Neural cell (in vitro differentiated cells): ENCODE measurements at regions not wholly inside any gene's neighbourhood (a gene's known extent, or its start where the extent isn't known, plus 50 kb on each side); places are given as distances from the start of the nearest gene placed in this dataset.

Experiments
- H2AFZ ChIP-seq: fragments of 200-600, 300-800 bp; sonication (generic), shearing (Covaris generic); 2 replicates; pipeline ENCODE4 v1.6.0; 2014; ENCODE audit warnings: low read depth, mild to moderate bottlenecking, antibody characterized with exemption, low read length, moderate library complexity
- H3F3A ChIP-seq: fragments of 200-600 bp; shearing (Covaris generic); 2 replicates; pipeline ENCODE4 v1.6.1; 2016; ENCODE audit warnings: mild to moderate bottlenecking, moderate library complexity, mixed read lengths, antibody characterized with exemption, low read length; ENCODE audit not compliant: insufficient read depth, poor library complexity, severe bottlenecking
- H3K27ac ChIP-seq: fragments of 200-600, 300-800 bp; sonication (generic), shearing (Covaris generic); 2 replicates; pipeline ENCODE4 v1.5.1; 2014; ENCODE audit warnings: mild to moderate bottlenecking, low read length, moderate library complexity
- H3K27me3 ChIP-seq: fragments of 300-800, 200-600 bp; sonication (generic), shearing (Covaris generic); 2 replicates; pipeline ENCODE4 v1.6.0; 2014; ENCODE audit warnings: mild to moderate bottlenecking, low read depth, low read length, moderate library complexity; ENCODE audit not compliant: insufficient read depth
- H3K36me3 ChIP-seq: fragments of 300-800, 200-600 bp; sonication (generic), shearing (Covaris generic); 2 replicates; pipeline ENCODE4 v1.5.1; 2014; ENCODE audit warnings: mild to moderate bottlenecking, antibody characterized with exemption, low read length, moderate library complexity; ENCODE audit not compliant: insufficient read depth
- H3K4me2 ChIP-seq: fragments of 300-800, 200-600 bp; sonication (generic), shearing (Covaris generic); 2 replicates; pipeline ENCODE4 v1.6.0; 2014; ENCODE audit warnings: mild to moderate bottlenecking, low read length
- H3K4me3 ChIP-seq: fragments of 300-800, 200-600 bp; sonication (generic), shearing (Covaris generic); 2 replicates; pipeline ENCODE4 v1.5.1; 2014; ENCODE audit warnings: mild to moderate bottlenecking, low read length, moderate library complexity
- H3K79me2 ChIP-seq: fragments of 200-600 bp; shearing (Covaris generic); replicated peaks from 2 replicates; pipeline ENCODE4 v1.6.0; 2014; ENCODE audit warnings: mild to moderate bottlenecking, low read length, moderate library complexity; ENCODE audit not compliant: insufficient read depth
- H3K9ac ChIP-seq: fragments of 300-800, 200-600 bp; sonication (generic), shearing (Covaris generic); 2 replicates; pipeline ENCODE4 v1.6.1; 2016; ENCODE audit warnings: mild to moderate bottlenecking, low read length, mixed read lengths
- H3K9me2 ChIP-seq: fragments of 200-600 bp; shearing (Covaris generic); 2 replicates; pipeline ENCODE4 v1.6.1; 2016; ENCODE audit warnings: mild to moderate bottlenecking, low read length, mixed read lengths; ENCODE audit not compliant: insufficient read depth
- H3K9me3 ChIP-seq: fragments of 200-600, 300-800 bp; sonication (generic), shearing (Covaris generic); 2 replicates; pipeline ENCODE4 v1.6.1; 2016; ENCODE audit warnings: mild to moderate bottlenecking, mixed run types, low read length, moderate library complexity, mixed read lengths
- H4K20me1 ChIP-seq: fragments of 200-600 bp; shearing (Covaris generic); 2 replicates; pipeline ENCODE4 v1.6.1; 2016; ENCODE audit warnings: mild to moderate bottlenecking, mixed run types; ENCODE audit not compliant: insufficient read depth
- EP300 ChIP-seq: fragments of 450-650 bp; conservative IDR thresholded peaks from 2 replicates; pipeline ENCODE4 v1.6.1; 2014; ENCODE audit warnings: antibody characterized with exemption, mild to moderate bottlenecking, moderate library complexity; ENCODE audit not compliant: poor library complexity, severe bottlenecking
- EZH2 ChIP-seq: fragments of 200-600, 300-800 bp; shearing (Covaris generic), sonication (generic); IDR thresholded peaks from 2 replicates; pipeline ENCODE4 v1.6.1; 2014; ENCODE audit warnings: antibody characterized with exemption, low read length, borderline replicate concordance, mild to moderate bottlenecking; ENCODE audit not compliant: insufficient read depth, poor library complexity, severe bottlenecking
- MXI1 ChIP-seq: fragments of 450-650 bp; conservative IDR thresholded peaks from 2 replicates; pipeline ENCODE4 v1.6.1; 2014; ENCODE audit warnings: antibody characterized with exemption, mild to moderate bottlenecking; ENCODE audit not compliant: poor library complexity, severe bottlenecking
- POLR2AphosphoS5 ChIP-seq: IDR thresholded peaks from 2 replicates; pipeline ENCODE4 v1.6.1; 2012
- RAD21 ChIP-seq: fragments of 450-650 bp; conservative IDR thresholded peaks from 2 replicates; pipeline ENCODE4 v1.6.1; 2014; ENCODE audit warnings: antibody characterized with exemption, mild to moderate bottlenecking, moderate library complexity
- SMC3 ChIP-seq: fragments of 450-650 bp; conservative IDR thresholded peaks from 2 replicates; pipeline ENCODE4 v1.6.1; 2014; ENCODE audit warnings: antibody characterized with exemption, mild to moderate bottlenecking, moderate library complexity; ENCODE audit not compliant: poor library complexity
- TAF1 ChIP-seq: IDR thresholded peaks from 2 replicates; pipeline ENCODE4 v1.6.1; 2012; ENCODE audit warnings: low read depth
- TF ChIP-seq, protein P1 (sequence below): IDR thresholded peaks from 2 replicates; pipeline ENCODE4 v1.6.1; 2012; ENCODE audit warnings: borderline replicate concordance
- TF ChIP-seq, protein P2 (sequence below): fragments of 450-650 bp; IDR thresholded peaks from 2 replicates; pipeline ENCODE4 v1.5.1; 2014; ENCODE audit warnings: antibody characterized with exemption, mild to moderate bottlenecking, moderate library complexity; ENCODE audit not compliant: poor library complexity, severe bottlenecking

DNA sequence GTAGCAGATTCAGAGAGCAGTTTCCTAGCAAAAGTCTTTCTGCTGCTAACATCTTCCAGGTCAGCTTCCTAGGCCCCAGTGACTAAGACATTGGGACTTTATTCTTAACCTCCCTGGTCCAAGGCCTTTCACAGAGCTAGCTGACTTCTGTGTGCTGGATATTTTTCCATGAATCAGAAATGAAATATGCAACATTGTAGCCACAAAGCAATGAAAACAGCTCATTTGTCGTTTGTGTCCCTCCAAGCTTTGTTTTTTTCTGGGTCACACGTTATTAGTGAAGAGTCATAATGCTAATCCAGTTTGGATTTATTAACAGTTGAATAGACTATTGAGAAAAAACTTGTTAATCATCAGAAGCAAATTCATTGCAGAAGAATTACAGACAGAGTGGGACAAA is 82.4 kb downstream of the ARF6 start:
- H3K79me2 ChIP-seq, result no peaks in the 10 kb centered on the region
- H3K9me3 ChIP-seq, result no peaks in the 10 kb centered on the region
- H3K9ac ChIP-seq, result no peak overlapping the region
- no peaks in the 10 kb centered on the region for H3F3A ChIP-seq
- no peak overlapping the region for H3K27ac ChIP-seq
- H2AFZ ChIP-seq, result no peak overlapping the region
- no peak overlapping the region for H3K4me3 ChIP-seq
- TF ChIP-seq TAF1, result no peak
- no peak for TF ChIP-seq SMC3
- TF ChIP-seq RAD21, result no peak
- no peak overlapping the region for H3K4me2 ChIP-seq
- H4K20me1 ChIP-seq, result no peaks in the 10 kb centered on the region
- H3K9me2 ChIP-seq, result no peaks in the 10 kb centered on the region
- H3K27me3 ChIP-seq, result no peaks in the 10 kb centered on the region
- no peaks in the 10 kb centered on the region for H3K36me3 ChIP-seq

- Histone ChIP-seq H3K27ac (no peak overlapping the region), H3K27me3 (no peaks in the 10 kb centered on the region), H3K36me3 (no peaks in the 10 kb centered on the region), H3K4me2 (no peak overlapping the region), H3K9me3 (no peaks in the 10 kb centered on the region), H4K20me1 (no peaks in the 10 kb centered on the region), H3K9me2 (no peaks in the 10 kb centered on the region), H3K4me3 (no peak overlapping the region), H3K79me2 (no peaks in the 10 kb centered on the region), H3K9ac (no peak overlapping the region), H2AFZ (no peak overlapping the region), H3F3A (no peaks in the 10 kb centered on the region)
- no peak for TF ChIP-seq RAD21
- no peak for TF ChIP-seq MXI1
- TF ChIP-seq EZH2, result no peak
- no peak for TF ChIP-seq TAF1
- no peak for TF ChIP-seq SMC3
- no peak for TF ChIP-seq POLR2AphosphoS5
- TF ChIP-seq, protein P1, sequence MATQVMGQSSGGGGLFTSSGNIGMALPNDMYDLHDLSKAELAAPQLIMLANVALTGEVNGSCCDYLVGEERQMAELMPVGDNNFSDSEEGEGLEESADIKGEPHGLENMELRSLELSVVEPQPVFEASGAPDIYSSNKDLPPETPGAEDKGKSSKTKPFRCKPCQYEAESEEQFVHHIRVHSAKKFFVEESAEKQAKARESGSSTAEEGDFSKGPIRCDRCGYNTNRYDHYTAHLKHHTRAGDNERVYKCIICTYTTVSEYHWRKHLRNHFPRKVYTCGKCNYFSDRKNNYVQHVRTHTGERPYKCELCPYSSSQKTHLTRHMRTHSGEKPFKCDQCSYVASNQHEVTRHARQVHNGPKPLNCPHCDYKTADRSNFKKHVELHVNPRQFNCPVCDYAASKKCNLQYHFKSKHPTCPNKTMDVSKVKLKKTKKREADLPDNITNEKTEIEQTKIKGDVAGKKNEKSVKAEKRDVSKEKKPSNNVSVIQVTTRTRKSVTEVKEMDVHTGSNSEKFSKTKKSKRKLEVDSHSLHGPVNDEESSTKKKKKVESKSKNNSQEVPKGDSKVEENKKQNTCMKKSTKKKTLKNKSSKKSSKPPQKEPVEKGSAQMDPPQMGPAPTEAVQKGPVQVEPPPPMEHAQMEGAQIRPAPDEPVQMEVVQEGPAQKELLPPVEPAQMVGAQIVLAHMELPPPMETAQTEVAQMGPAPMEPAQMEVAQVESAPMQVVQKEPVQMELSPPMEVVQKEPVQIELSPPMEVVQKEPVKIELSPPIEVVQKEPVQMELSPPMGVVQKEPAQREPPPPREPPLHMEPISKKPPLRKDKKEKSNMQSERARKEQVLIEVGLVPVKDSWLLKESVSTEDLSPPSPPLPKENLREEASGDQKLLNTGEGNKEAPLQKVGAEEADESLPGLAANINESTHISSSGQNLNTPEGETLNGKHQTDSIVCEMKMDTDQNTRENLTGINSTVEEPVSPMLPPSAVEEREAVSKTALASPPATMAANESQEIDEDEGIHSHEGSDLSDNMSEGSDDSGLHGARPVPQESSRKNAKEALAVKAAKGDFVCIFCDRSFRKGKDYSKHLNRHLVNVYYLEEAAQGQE, result no peak
- TF ChIP-seq EP300, result no peak
Observed at GRCh38 chr14:49975799-49976198, 82.9 kb downstream of the ARF6 start.

- no peaks in the 10 kb centered on the region for H3K27me3 ChIP-seq
Observed at GRCh38 chr14:49977126-49977841, 84.4 kb downstream of the ARF6 start.

More at GRCh38 chr14:49977126-49977841, 84.4 kb downstream of the ARF6 start:
- Histone ChIP-seq H3K9me3 (no peaks in the 10 kb centered on the region), H3K36me3 (no peaks in the 10 kb centered on the region), H3K9ac (no peak overlapping the region), H3K4me2 (no peak overlapping the region), H2AFZ (no peak overlapping the region), H3K27ac (no peak overlapping the region), H3F3A (no peaks in the 10 kb centered on the region), H3K4me3 (no peak overlapping the region), H3K9me2 (no peaks in the 10 kb centered on the region), H3K79me2 (no peaks in the 10 kb centered on the region), H4K20me1 (no peaks in the 10 kb centered on the region)
- TF ChIP-seq, protein P1, result no peak
- TF ChIP-seq EZH2 (no peak), RAD21 (no peak), SMC3 (no peak), POLR2AphosphoS5 (no peak), TAF1 (no peak), MXI1 (no peak), EP300 (no peak)
- TF ChIP-seq, protein P2, sequence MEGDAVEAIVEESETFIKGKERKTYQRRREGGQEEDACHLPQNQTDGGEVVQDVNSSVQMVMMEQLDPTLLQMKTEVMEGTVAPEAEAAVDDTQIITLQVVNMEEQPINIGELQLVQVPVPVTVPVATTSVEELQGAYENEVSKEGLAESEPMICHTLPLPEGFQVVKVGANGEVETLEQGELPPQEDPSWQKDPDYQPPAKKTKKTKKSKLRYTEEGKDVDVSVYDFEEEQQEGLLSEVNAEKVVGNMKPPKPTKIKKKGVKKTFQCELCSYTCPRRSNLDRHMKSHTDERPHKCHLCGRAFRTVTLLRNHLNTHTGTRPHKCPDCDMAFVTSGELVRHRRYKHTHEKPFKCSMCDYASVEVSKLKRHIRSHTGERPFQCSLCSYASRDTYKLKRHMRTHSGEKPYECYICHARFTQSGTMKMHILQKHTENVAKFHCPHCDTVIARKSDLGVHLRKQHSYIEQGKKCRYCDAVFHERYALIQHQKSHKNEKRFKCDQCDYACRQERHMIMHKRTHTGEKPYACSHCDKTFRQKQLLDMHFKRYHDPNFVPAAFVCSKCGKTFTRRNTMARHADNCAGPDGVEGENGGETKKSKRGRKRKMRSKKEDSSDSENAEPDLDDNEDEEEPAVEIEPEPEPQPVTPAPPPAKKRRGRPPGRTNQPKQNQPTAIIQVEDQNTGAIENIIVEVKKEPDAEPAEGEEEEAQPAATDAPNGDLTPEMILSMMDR, result no peak
